Mucosa of rectum (tissue), 2 donors: ENCODE measurements at regions not wholly inside any gene's neighbourhood (a gene's known extent, or its start where the extent isn't known, plus 50 kb on each side); places are given as distances from the start of the nearest gene placed in this dataset.

Experiments
- H3K27ac ChIP-seq, 2 donors: one replicate each; pipeline ENCODE4 v1.7.0; 2013; ENCODE audit warnings: inconsistent platforms in 2 of 2, low read depth in 2 of 2, low read length in 2 of 2
- H3K27me3 ChIP-seq, 2 donors: one replicate each; pipeline ENCODE4 v1.7.0; 2013; ENCODE audit warnings: low read length in 2 of 2; ENCODE audit not compliant: control insufficient read depth in 2 of 2, insufficient read depth in 2 of 2
- H3K36me3 ChIP-seq, 2 donors: one replicate each; pipeline ENCODE4 v1.7.0; 2013; ENCODE audit warnings: low read length in 2 of 2; ENCODE audit not compliant: control insufficient read depth in 2 of 2, insufficient read depth in 2 of 2
- H3K4me1 ChIP-seq, 2 donors: one replicate each; pipeline ENCODE4 v1.7.0; 2013; ENCODE audit warnings: low read length in 2 of 2, mild to moderate bottlenecking in 1 of 2; ENCODE audit not compliant: control insufficient read depth in 2 of 2, insufficient read depth in 2 of 2
- H3K4me3 ChIP-seq, 2 donors: one replicate each; pipeline ENCODE4 v1.7.0; 2013; ENCODE audit warnings: low read length in 2 of 2
- H3K9ac ChIP-seq, 2 donors: one replicate each; pipeline ENCODE4 v1.7.0; 2013; ENCODE audit warnings: low read length in 2 of 2, low read depth in 1 of 2, mild to moderate bottlenecking in 1 of 2
- H3K9me3 ChIP-seq, 2 donors: one replicate each; pipeline ENCODE4 v1.7.0; 2013; ENCODE audit warnings: low read length in 2 of 2; ENCODE audit not compliant: control insufficient read depth in 2 of 2
- donor health status: healthy.
- donor health status: Normal muscosa, but diverticular disease.

DNA sequence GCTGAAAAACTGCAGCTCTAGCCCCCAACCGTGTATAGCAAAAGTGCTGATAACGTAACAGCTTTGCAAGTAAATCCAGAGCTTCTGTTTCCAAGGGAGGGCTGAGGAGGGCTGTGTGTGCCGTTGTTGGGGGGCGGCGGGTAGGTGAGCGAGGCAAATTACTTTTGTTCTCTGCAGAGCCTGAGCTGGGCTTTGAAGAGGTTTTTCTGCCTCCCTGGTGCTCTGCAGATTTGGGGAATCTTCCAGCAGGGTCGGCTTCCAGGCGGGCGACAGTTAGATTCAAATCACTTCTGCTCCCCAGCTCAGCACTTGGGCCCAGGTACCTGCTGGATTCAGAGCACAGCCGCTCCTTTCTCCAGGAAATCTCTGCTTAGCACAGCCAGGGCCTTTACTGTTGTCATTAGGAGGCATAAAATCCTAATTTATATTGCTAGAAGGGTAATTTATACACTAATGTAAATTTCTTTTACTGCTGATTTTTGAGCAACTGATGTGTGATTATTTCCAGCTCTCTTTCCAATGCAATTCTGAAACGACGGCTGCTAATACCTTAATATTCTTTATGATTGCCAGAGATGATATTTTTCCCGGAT lies 442.4 kb downstream of the TYW1 start:
- no peak overlapping the region for H3K4me3 ChIP-seq
- H3K9ac ChIP-seq, result no peak overlapping the region
- H3K36me3 ChIP-seq, result no peaks in the 10 kb centered on the region
- H3K27ac ChIP-seq, result no peak overlapping the region
- H3K9me3 ChIP-seq, result no peaks in the 10 kb centered on the region
- H3K4me1 ChIP-seq, result no peaks in the 10 kb centered on the region
- no peaks in the 10 kb centered on the region for H3K27me3 ChIP-seq

DNA sequence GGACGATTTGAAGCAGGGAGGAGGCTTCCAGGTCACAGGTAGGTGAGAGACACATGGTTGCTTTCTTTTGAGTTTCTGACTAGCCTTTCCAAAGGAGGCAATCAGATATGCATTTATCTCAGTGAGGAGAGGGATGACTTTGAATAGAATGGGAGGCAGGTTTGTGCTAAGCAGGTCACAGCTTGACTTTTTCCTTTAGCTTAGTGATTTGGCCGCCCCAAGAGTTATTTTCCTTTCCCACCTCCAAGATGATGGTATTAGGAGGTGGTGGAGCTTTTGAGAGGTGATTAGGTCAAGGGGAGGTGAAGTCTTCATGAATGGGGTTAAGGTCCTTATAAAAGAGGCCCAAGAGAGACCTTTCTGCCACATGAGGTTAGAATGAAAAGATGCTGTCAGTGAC lies 443.7 kb downstream of the TYW1 start:
- Histone ChIP-seq H3K27me3 (no peaks in the 10 kb centered on the region), H3K36me3 (no peaks in the 10 kb centered on the region), H3K4me1 (no peaks in the 10 kb centered on the region), H3K27ac (no peak overlapping the region), H3K4me3 (no peak overlapping the region), H3K9ac (no peak overlapping the region), H3K9me3 (no peaks in the 10 kb centered on the region)

DNA sequence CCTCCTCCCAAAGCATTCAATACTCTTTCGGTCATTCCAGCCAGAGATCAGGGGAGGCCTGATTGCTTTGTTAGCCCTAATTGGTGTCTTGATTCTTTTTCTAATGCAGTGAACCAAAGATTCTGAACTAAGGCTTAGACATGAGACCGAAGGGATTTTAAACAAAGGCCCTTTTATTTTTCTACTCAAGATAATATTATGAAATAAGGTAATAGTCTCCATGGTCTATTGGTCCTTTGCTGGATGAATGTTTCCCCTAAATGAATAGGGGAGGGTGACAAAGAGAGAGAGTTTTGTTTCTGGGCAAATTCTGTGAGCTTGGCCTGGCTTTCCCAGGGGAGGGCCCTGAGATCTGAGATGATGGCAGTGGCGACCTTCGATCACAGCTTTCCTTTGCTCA lies 449.1 kb downstream of the TYW1 start:
- Histone ChIP-seq H3K27me3 (no peaks in the 10 kb centered on the region), H3K9ac (no peak overlapping the region), H3K9me3 (no peaks in the 10 kb centered on the region)

DNA sequence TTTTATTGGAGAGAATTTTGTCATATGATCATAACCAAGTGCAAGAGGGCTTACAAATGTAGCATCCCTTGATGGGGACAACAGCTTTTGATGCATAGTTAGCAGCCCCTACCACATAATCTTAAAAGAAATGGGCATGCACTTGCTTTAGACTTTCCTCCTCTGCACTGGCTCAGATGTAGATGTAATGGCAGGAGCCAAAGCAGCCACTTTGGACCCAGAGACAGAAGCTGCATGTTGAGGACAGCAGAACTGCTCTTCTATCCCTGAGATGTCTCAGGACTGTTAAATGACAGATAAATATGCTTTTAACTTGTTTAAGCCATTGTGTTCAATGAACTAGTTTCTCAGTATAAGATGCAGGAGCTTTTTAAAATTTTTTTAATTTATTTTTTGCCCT lies 450.7 kb downstream of the TYW1 start:
- H3K4me1 ChIP-seq, result no peaks in the 10 kb centered on the region
- H3K36me3 ChIP-seq, result no peaks in the 10 kb centered on the region
- H3K27me3 ChIP-seq, result no peaks in the 10 kb centered on the region
- no peaks in the 10 kb centered on the region for H3K9me3 ChIP-seq
- H3K9ac ChIP-seq, result no peak overlapping the region
- H3K4me3 ChIP-seq, result no peak overlapping the region
- H3K27ac ChIP-seq, result no peak overlapping the region

More for the DNA sequence above, 449.1 kb downstream of the TYW1 start:
- H3K4me3 ChIP-seq, result no peak overlapping the region
- no peaks in the 10 kb centered on the region for H3K36me3 ChIP-seq
- no peaks in the 10 kb centered on the region for H3K4me1 ChIP-seq
- H3K27ac ChIP-seq, result no peak overlapping the region

DNA sequence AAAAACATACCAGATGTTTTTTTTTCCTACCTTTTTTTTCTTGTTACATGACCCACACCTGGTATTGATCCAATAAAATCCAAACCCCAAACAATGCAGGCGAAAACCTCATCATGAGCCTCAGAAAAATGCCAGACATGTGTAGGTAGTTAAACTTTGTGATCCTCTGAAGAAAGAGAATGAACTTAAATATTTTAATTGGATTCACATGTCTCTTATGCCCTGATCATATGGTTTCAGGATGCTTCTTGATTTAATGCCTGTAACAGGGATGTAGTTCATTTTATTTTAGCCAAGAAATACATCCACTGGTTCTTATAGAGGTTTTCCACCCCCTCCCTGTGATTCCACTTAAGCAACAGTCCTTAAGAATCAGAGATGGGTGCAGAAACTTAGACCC lies 451.6 kb downstream of the TYW1 start:
- Histone ChIP-seq H3K27me3 (no peaks in the 10 kb centered on the region), H3K4me1 (no peaks in the 10 kb centered on the region), H3K27ac (no peak overlapping the region), H3K4me3 (no peak overlapping the region), H3K9ac (no peak overlapping the region), H3K36me3 (no peaks in the 10 kb centered on the region), H3K9me3 (no peaks in the 10 kb centered on the region)

DNA sequence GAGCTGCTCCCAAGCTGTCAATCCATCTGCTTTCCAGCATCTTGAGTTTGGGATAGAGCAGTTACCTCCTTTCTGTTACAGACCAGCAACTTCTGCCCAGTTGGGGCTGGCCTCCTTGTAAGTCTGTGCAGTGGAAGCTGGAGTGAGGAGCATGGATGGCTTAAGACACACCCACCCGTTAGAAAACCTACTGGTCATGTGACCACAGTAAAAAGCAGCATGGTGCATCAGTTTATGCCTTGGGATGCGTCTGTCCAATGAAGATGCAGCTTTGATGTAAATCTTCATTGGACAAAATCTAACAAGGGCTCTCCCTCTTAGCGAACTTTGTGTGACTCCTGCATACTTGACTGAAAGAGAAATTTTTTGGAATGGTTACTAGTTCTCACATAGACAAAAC lies 453.5 kb downstream of the TYW1 start:
- Histone ChIP-seq H3K9ac (no peak overlapping the region), H3K36me3 (no peaks in the 10 kb centered on the region), H3K4me3 (no peak overlapping the region), H3K9me3 (no peaks in the 10 kb centered on the region), H3K27ac (no peak overlapping the region), H3K4me1 (no peaks in the 10 kb centered on the region), H3K27me3 (peaks cover 0 to 2% of the 10 kb centered on the region in 2 donors)

DNA sequence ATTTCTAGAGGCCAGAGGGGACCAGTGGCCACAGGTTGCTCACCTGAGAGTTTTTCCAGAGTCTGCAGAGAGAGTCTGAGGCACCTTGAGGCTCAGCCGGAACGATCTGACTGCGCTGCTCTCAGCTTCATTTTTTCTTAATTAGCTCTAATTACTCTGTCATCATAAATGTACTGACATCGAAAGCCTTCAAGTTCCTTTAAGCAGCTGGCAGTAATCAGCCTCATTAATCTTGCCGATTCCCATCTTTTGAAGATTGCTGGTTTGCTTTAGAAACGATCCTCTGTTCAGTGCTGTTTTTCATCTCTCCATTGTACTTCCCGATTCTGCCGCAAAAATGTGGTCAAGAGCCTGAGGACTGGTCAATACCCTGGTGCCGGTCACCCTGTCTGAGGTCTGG lies 454.7 kb downstream of the TYW1 start:
- Histone ChIP-seq H3K27ac (no peak overlapping the region), H3K4me3 (no peak overlapping the region), H3K27me3 (peaks cover 0 to 2% of the 10 kb centered on the region in 2 donors), H3K36me3 (no peaks in the 10 kb centered on the region), H3K9me3 (no peaks in the 10 kb centered on the region), H3K9ac (no peak overlapping the region), H3K4me1 (no peaks in the 10 kb centered on the region)

DNA sequence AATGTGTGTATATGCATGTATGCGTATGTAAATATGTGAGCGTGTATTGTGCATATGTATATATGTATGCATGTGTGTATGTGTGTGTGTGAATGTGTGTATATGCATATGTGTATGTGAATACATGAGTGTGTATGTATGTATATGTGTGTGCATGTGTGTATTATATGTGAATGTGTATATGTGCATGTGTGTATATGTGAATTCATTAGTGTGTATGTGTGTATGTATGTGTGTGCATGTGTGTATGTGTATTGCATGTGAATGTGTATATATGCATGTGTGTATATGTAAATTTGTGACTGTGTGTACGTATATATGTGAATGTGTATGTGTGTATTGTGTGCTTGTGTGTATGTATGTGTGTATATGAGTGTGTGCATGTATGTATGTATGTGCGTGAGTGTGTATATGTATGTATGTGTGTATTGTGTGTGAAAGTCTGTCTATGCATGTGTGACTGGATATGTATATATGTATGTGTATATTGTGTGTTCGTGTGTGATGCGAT lies 455.9 kb downstream of the TYW1 start:
- Histone ChIP-seq H3K4me1 (no peaks in the 10 kb centered on the region), H3K36me3 (no peaks in the 10 kb centered on the region), H3K27ac (no peak overlapping the region), H3K4me3 (no peak overlapping the region), H3K27me3 (peaks cover 0 to 2% of the 10 kb centered on the region in 2 donors), H3K9ac (no peak overlapping the region), H3K9me3 (no peaks in the 10 kb centered on the region)

DNA sequence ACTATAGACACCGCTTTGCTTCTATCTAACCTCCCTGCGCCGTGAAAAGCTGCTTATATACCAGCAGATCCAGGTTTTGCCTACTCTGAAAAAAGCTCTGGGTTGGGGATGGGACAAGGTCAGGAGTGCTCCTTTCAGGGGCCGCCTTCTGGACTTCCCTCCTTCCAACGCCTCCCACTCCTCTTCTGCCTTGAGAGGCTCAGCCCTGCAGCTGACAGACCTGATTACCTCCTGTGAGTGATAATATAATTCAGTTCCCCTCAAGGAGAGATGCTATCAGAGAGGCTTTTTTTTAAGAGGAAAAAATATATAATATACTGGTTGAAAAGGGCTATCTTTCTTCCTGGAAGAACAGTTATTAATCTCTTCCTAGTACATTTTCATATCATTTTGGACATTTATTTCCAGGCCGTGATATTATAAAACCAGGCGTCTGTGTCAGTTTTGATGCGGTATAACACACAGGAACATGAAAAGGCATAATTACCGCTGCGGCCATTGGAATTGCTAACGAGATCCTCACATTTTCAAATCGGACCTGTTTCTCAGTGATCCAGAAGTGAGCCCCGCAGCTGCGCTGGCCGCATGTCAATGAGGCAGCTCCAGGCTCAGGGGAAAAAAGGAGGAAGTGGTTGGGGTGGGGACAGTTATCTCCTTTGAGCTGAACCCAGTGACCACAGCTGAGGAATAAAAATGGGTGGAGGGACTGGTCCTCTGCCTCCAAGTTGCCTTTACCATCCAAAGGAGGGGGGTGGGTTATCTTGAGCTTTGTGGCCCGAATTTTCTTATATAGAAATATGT lies 457.1 kb downstream of the TYW1 start:
- Histone ChIP-seq H3K9ac (no peak overlapping the region), H3K4me3 (no peak overlapping the region), H3K27ac (no peak overlapping the region), H3K4me1 (no peaks in the 10 kb centered on the region), H3K9me3 (no peaks in the 10 kb centered on the region), H3K27me3 (peaks cover 0 to 2% of the 10 kb centered on the region in 2 donors), H3K36me3 (no peaks in the 10 kb centered on the region)

DNA sequence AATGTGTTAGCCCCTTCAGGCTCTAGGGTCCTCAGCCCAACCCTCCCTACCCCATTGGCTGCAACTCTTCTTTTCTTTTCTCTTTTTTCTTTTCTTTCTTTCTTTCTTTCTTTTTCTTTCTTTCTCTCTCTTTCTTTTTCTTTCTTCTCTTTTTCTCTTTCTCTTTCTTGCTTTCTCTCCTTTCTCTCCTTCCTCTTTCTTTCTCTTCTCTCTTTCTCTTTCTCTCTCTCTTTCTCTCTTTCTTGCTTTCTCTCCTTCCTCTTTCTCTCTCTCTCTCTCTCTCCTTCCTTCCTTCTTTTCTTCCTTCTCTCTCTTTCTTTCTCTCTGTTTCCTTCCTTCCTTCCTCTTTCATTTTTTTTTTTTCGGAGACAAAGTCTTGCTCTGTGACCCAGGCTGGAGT lies 458.9 kb downstream of the TYW1 start:
- Histone ChIP-seq H3K9ac (no peak overlapping the region), H3K27ac (no peak overlapping the region), H3K4me3 (no peak overlapping the region), H3K36me3 (no peaks in the 10 kb centered on the region), H3K27me3 (peaks cover 0 to 2% of the 10 kb centered on the region in 2 donors), H3K9me3 (no peaks in the 10 kb centered on the region), H3K4me1 (no peaks in the 10 kb centered on the region)
